Osteocyte (in vitro differentiated cells): ENCODE measurements at regions not wholly inside any gene's neighbourhood (a gene's known extent, or its start where the extent isn't known, plus 50 kb on each side); places are given as distances from the start of the nearest gene placed in this dataset.

Source experiments
- DNase-seq: peaks from one replicate; pipeline ENCODE4 v3.0.0; 2021; ENCODE audit warnings: mixed read lengths; ENCODE audit not compliant: unreplicated experiment; ENCODE audit errors: extremely low spot score
- H3K27ac Mint-ChIP-seq: one replicate; pipeline ENCODE4 v1.8.0; 2021; ENCODE audit warnings: mild to moderate bottlenecking, mixed read lengths; ENCODE audit not compliant: unreplicated experiment
- H3K27me3 Mint-ChIP-seq: one replicate; pipeline ENCODE4 v1.8.0; 2021; ENCODE audit warnings: mixed read lengths; ENCODE audit not compliant: unreplicated experiment
- H3K36me3 Mint-ChIP-seq: one replicate; pipeline ENCODE4 v1.8.0; 2021; ENCODE audit warnings: mixed read lengths; ENCODE audit not compliant: unreplicated experiment
- H3K4me1 Mint-ChIP-seq: one replicate; pipeline ENCODE4 v1.8.0; 2021; ENCODE audit warnings: mixed read lengths; ENCODE audit not compliant: unreplicated experiment
- H3K4me3 Mint-ChIP-seq: one replicate; pipeline ENCODE4 v1.8.0; 2021; ENCODE audit warnings: mild to moderate bottlenecking, moderate library complexity, mixed read lengths; ENCODE audit not compliant: unreplicated experiment
- H3K9me3 Mint-ChIP-seq: one replicate; pipeline ENCODE4 v1.8.0; 2021; ENCODE audit warnings: mixed read lengths; ENCODE audit not compliant: unreplicated experiment
- CTCF ChIP-seq: fragments of 200-600 bp; sonication (generic); IDR thresholded peaks from 2 replicates; pipeline ENCODE4 v1.5.0; 2021; ENCODE audit warnings: antibody characterized with exemption, mild to moderate bottlenecking, moderate library complexity

GRCh38 chr1:56433056-56433577 is 146.2 kb downstream of the PLPP3 start:
- H3K36me3 Mint-ChIP-seq = no peaks in the 10 kb centered on the region
- H3K4me1 Mint-ChIP-seq = peaks cover 22% of the 10 kb centered on the region
- H3K27ac Mint-ChIP-seq = no peak overlapping the region

GRCh38 chr1:56432166-56432971 is 147.0 kb downstream of the PLPP3 start:
- H3K4me1 Mint-ChIP-seq = peaks cover 21% of the 10 kb centered on the region

More at GRCh38 chr1:56433056-56433577, 146.2 kb downstream of the PLPP3 start:
- Mint-ChIP-seq H3K27me3 (no peaks in the 10 kb centered on the region), H3K9me3 (no peaks in the 10 kb centered on the region), H3K4me3 (no peak overlapping the region)
- no peak for DNase-seq
- TF ChIP-seq CTCF = no peak

GRCh38 chr1:56430141-56430839 is 149.1 kb downstream of the PLPP3 start:
- TF ChIP-seq CTCF = no peak
- Mint-ChIP-seq H3K9me3 (no peaks in the 10 kb centered on the region), H3K4me3 (no peak overlapping the region), H3K4me1 (peaks cover 15% of the 10 kb centered on the region), H3K27ac (no peak overlapping the region), H3K27me3 (no peaks in the 10 kb centered on the region), H3K36me3 (peaks cover 2% of the 10 kb centered on the region)
- DNase-seq = no peak

More at GRCh38 chr1:56432166-56432971, 147.0 kb downstream of the PLPP3 start:
- Mint-ChIP-seq H3K9me3 (no peaks in the 10 kb centered on the region), H3K4me3 (no peak overlapping the region), H3K27ac (no peak overlapping the region), H3K27me3 (no peaks in the 10 kb centered on the region), H3K36me3 (no peaks in the 10 kb centered on the region)
- no peak for TF ChIP-seq CTCF
- DNase-seq = no peak

GRCh38 chr1:56429288-56429687 is 150.1 kb downstream of the PLPP3 start:
- peaks cover 2% of the 10 kb centered on the region for H3K36me3 Mint-ChIP-seq
- no peak overlapping the region for H3K4me3 Mint-ChIP-seq
- H3K4me1 Mint-ChIP-seq = peaks cover 5% of the 10 kb centered on the region
- no peak overlapping the region for H3K27ac Mint-ChIP-seq
- no peaks in the 10 kb centered on the region for H3K27me3 Mint-ChIP-seq
- H3K9me3 Mint-ChIP-seq = no peaks in the 10 kb centered on the region
- no peak for DNase-seq
- TF ChIP-seq CTCF = no peak
